AG10803 (cell line): ENCODE measurements at regions not wholly inside any gene's neighbourhood (a gene's known extent, or its start where the extent isn't known, plus 50 kb on each side); places are given as distances from the start of the nearest gene placed in this dataset.
A peak's percentile ranks its signal among the peaks of the same experiment; 100 is the strongest.

Experiments used
- DNase-seq: peaks from one replicate; pipeline ENCODE4 v3.0.0; 2010; ENCODE audit warnings: low read depth
- H3K4me3 ChIP-seq: 2 replicates; pipeline ENCODE4 v1.5.1; 2011; ENCODE audit warnings: mild to moderate bottlenecking, low read length, control low read depth
- TF ChIP-seq, protein P1 (sequence below): conservative IDR thresholded peaks from 2 replicates; pipeline ENCODE4 v1.5.1; 2011; ENCODE audit warnings: mild to moderate bottlenecking, low read length, control low read depth, inconsistent platforms

DNA sequence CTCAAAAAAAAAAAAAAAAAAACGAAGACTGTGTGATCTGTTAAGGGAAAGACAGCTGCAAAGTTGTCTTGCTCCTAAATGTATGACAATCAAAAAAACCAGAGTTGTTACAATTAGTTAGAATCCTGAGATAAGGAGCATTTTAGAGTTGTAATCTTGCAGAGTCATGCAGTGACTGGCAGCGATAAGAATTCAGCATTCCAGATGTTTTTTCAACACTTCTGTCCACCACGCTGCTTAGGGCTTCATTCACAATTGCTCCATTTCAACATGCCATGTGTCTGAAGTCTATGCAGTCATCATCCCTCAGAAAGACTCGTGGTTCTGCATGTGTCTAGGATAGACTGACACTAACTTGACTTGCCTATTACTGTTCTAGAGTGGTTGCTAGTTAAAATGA is 102.4 kb upstream of the BACE2 start:
- peak; percentile 58 for DNase-seq
- TF ChIP-seq, protein P1, sequence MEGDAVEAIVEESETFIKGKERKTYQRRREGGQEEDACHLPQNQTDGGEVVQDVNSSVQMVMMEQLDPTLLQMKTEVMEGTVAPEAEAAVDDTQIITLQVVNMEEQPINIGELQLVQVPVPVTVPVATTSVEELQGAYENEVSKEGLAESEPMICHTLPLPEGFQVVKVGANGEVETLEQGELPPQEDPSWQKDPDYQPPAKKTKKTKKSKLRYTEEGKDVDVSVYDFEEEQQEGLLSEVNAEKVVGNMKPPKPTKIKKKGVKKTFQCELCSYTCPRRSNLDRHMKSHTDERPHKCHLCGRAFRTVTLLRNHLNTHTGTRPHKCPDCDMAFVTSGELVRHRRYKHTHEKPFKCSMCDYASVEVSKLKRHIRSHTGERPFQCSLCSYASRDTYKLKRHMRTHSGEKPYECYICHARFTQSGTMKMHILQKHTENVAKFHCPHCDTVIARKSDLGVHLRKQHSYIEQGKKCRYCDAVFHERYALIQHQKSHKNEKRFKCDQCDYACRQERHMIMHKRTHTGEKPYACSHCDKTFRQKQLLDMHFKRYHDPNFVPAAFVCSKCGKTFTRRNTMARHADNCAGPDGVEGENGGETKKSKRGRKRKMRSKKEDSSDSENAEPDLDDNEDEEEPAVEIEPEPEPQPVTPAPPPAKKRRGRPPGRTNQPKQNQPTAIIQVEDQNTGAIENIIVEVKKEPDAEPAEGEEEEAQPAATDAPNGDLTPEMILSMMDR, result no peak
- H3K4me3 ChIP-seq, result no peak overlapping the region

DNA sequence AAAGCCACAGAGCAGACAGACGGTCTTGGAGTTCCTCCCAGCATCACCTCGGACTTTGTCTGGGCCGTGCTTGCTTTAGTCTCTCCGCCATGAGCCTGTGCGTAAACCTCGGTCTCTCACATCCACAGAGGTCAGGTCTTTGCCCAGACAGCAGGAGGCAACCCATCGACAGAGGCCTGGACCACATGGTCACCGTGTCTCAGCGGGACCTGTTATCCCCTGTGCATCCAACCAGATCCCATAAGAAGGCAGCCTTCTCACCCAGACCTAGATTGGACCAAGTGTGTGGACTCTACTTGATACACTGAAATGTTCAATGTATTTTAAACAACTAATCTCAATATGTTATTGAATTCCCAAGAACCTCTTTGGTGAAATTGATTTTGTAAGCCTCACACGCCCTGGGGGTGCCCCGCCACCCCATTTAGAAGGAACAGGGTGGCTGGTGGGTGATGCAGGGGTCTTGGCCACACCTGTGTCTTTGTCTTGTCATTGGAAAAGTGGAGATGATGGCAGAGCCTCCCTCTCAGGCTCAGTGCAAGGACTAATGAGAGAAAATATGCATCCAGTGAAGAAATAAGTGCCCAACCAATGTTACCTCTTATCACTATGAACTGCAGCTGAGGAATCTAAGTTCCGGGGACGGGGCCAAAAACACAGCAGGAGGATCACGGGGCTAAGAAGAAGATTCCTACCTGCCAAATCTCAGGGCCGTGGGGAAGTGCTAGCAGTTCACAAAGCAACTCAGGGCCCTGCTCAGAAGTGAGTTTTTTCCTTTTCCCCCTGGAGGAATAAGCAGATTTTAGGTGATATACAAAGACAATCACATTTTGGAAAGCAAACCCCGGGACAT is 101.6 kb upstream of the BACE2 start:
- TF ChIP-seq, protein P1, result no peak
- no peak overlapping the region for H3K4me3 ChIP-seq
- DNase-seq, result no peak

DNA sequence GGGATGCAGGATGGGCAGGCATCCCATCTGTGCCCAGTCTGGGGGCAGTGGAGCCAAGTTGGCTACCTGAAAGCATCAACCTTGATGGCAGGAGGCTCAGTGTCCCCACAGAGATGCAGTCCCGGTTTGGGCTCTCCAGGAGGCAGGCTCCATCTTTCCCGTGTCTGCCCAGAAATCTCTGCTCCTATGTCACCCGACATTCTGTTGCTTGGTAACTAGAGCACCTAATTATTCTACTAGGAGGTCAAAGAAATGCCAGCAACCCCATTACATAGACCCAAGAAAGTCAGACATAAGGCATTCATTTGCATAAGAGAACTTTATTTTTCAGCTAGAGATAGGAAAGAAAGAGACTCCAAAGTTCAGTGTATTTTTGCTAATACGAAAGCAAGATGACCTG is 100.3 kb upstream of the BACE2 start:
- TF ChIP-seq, protein P1, result no peak
- no peak overlapping the region for H3K4me3 ChIP-seq
- no peak for DNase-seq

DNA sequence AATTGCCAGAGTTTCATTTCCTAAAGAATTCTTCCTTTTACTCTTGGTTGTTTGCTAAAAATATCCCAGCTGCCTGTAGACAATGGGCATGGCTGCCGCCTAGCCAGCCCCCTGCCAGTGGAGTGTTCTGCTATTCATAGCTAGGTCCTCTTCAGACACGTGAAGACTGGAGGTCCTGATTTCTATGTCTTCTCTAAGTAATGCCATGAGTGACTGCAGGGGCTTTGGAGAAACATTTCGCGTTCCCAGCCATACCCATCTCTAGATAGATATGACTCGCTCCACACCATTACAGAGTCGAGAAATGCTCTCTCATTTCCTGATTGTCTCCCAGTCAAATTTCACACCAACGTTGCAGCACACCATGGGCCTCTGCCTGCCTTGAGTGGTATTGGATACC is 99.5 kb upstream of the BACE2 start:
- no peak for DNase-seq

DNA sequence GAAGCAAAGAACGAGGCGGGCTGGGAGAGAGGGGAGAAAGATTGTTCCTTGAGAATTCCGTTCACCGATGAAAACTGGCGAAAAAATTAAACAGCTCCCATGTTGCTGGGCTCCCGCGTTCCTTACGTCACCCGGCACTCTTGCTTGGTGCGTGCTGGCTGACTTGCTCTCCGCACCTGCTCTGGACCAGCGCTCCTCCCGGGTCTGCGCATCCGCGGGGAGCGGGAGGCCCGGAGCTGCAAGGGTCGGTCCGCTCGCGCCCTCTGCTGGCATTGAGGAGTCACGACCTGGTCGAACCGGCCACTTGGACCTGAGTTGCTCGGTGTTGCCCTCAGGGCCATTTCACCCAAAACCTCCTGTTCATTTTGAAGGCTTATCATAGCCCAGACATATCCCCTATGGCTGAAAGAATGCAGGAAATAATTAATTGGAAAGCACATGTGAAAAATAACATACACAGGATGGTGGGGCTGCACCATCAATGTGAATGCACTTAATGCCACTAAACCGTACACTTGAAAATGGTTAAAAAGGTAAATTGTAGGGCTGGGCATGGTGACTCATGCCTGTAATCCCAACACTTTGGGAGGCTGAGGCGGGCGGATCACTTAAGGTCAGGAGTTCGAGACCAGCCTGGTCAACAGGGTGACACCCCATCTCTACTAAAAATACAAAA is 98.9 kb upstream of the BACE2 start:
- DNase-seq, result peak; percentile 58
- H3K4me3 ChIP-seq, result no peak overlapping the region
- TF ChIP-seq, protein P1, result peak; percentile 82

More for the DNA sequence above, 99.5 kb upstream of the BACE2 start:
- no peak overlapping the region for H3K4me3 ChIP-seq
- TF ChIP-seq, protein P1, result no peak

DNA sequence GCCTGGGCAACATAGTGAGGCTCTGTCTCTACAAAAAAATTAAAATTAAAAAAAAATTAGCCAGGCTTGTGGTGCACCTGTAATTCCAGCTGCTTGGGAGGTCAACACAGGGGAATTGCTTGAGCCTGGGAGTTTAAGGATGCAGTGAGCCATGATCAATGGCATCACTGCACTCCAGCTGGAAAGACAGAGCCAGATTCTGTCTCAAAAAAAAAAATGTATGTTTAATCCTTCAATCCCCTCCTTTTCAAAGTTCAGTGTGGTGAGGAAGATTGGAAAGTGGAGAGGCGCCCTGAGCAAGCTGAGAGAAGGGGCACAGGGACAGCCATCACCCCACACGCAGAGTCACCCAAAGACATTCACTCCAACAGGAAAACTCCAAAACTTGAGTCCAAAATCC is 97.7 kb upstream of the BACE2 start:
- TF ChIP-seq, protein P1, result no peak
- DNase-seq, result no peak
- no peak overlapping the region for H3K4me3 ChIP-seq
